ENCODE measurements at regions not wholly inside any gene's neighbourhood (a gene's known extent, or its start where the extent isn't known, plus 50 kb on each side); places are given as distances from the start of the nearest gene placed in this dataset.
"Not testable (repeated sequence)": the region's sequence is repeated elsewhere in the genome, so short reads cannot be mapped to it uniquely, and the experiment has no call there.

DNA sequence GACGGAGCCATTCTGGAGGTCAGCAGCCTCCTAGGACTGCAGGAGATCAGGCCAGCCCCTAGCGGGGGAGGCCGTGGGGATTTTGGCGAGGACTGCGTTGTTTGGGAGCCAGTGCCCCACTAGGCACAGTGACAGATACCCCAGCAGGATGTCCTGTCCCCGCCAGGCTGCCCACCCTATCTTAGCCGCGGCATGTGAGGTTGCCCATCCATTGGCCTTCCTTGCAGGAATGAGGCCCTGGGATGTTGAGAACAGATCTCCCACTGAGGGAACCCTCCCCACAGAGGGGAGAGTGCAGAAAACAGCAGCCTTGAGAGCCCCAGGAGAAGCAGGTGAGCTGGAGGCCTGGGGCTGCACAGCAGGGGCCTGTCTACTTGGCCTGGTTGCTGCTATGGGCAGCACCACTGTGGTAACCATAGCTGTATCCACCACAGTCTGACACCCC, 385.5 kb downstream of the TMEM121 start:
- TF ChIP-seq EZH2 (IDR thresholded peaks at IDR 0.05; ENCODE audit: borderline replicate concordance, low read depth, low read length, poor library complexity, severe bottlenecking) = not testable (repeated sequence)
- TF ChIP-seq, protein P1, sequence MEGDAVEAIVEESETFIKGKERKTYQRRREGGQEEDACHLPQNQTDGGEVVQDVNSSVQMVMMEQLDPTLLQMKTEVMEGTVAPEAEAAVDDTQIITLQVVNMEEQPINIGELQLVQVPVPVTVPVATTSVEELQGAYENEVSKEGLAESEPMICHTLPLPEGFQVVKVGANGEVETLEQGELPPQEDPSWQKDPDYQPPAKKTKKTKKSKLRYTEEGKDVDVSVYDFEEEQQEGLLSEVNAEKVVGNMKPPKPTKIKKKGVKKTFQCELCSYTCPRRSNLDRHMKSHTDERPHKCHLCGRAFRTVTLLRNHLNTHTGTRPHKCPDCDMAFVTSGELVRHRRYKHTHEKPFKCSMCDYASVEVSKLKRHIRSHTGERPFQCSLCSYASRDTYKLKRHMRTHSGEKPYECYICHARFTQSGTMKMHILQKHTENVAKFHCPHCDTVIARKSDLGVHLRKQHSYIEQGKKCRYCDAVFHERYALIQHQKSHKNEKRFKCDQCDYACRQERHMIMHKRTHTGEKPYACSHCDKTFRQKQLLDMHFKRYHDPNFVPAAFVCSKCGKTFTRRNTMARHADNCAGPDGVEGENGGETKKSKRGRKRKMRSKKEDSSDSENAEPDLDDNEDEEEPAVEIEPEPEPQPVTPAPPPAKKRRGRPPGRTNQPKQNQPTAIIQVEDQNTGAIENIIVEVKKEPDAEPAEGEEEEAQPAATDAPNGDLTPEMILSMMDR (conservative IDR thresholded peaks at IDR 0.05; ENCODE audit: low read depth, low read length) = not testable (repeated sequence)
